Activated T-cell treated with anti-CD3 and anti-CD28 coated beads, Interleukin-2, amount 50 U/mL, for 4 hours (primary cell): ENCODE measurements at regions not wholly inside any gene's neighbourhood (a gene's known extent, or its start where the extent isn't known, plus 50 kb on each side); places are given as distances from the start of the nearest gene placed in this dataset.
"Not testable (repeated sequence)": the region's sequence is repeated elsewhere in the genome, so short reads cannot be mapped to it uniquely, and the experiment has no call there.

Experiments used
- ATAC-seq, 2 donors: fragments of 200-7000 bp; cut with Tn5 transposase; one replicate each; pipeline ENCODE4 v1.10.0; 2021
- DNase-seq: peaks from one replicate; pipeline ENCODE4 v3.0.0-alpha.2; 2020
- H3K27me3 Mint-ChIP-seq: one replicate; pipeline ENCODE4 v1.8.0; 2021; ENCODE audit warnings: low read depth, mixed read lengths
- H3K36me3 Mint-ChIP-seq: one replicate; pipeline ENCODE4 v1.8.0; 2022; ENCODE audit warnings: mixed read lengths; ENCODE audit not compliant: insufficient read depth
- H3K4me1 Mint-ChIP-seq: one replicate; pipeline ENCODE4 v1.8.0; 2021; ENCODE audit warnings: low read depth, mixed read lengths
- H3K4me3 Mint-ChIP-seq: one replicate; pipeline ENCODE4 v1.8.0; 2021; ENCODE audit warnings: mild to moderate bottlenecking, moderate library complexity, mixed read lengths
- H3K9me3 Mint-ChIP-seq: one replicate; pipeline ENCODE4 v1.8.0; 2021; ENCODE audit warnings: mixed read lengths

DNA sequence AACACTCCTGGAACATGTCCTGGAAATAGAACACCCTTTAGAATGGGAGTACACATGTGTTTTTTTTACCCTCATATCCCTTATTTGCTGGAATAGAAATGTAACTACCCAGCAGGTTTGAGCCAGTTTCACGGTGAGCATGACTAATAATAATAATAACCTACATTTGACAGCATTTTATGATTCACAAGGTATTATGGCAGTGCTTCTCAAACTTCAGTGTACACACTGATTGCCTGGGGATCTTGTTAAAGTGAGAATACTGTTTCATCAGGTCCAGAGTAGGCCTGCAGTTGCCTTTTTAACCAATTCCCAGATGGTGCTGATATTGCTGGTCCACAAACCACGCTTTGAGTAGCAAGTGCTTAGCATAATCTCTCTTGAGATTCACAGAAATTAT is 63.9 kb downstream of the NFKBIZ start:
- H3K4me1 Mint-ChIP-seq: no peaks in the 10 kb centered on the region
- no peak overlapping the region for H3K4me3 Mint-ChIP-seq
- peaks cover 7% of the 10 kb centered on the region for H3K9me3 Mint-ChIP-seq
- no peaks in the 10 kb centered on the region for H3K36me3 Mint-ChIP-seq
- no peak for DNase-seq
- H3K27me3 Mint-ChIP-seq: no peaks in the 10 kb centered on the region
- ATAC-seq: no peak

DNA sequence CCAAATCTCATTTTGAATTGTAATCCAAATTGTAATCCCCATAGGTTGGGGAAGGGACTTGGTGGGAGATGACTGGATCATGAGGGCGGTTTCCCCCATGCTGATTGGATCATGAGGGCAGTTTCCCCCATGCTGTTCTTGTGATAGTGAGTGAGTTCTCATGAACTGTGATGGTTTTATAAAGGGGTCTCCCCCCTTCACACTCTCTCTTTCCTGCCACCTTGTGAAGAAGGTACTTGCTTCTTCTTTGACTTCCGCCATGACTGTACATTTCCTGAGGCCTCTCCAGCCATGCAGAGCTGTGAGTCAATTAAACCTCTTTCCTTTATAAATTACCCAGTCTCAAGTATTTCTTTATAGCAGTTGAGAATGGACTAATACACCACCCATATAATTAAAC is 68.4 kb downstream of the NFKBIZ start:
- H3K4me1 Mint-ChIP-seq, DNase-seq, H3K4me3 Mint-ChIP-seq, H3K36me3 Mint-ChIP-seq, H3K27me3 Mint-ChIP-seq, ATAC-seq, H3K9me3 Mint-ChIP-seq: not testable (repeated sequence)

DNA sequence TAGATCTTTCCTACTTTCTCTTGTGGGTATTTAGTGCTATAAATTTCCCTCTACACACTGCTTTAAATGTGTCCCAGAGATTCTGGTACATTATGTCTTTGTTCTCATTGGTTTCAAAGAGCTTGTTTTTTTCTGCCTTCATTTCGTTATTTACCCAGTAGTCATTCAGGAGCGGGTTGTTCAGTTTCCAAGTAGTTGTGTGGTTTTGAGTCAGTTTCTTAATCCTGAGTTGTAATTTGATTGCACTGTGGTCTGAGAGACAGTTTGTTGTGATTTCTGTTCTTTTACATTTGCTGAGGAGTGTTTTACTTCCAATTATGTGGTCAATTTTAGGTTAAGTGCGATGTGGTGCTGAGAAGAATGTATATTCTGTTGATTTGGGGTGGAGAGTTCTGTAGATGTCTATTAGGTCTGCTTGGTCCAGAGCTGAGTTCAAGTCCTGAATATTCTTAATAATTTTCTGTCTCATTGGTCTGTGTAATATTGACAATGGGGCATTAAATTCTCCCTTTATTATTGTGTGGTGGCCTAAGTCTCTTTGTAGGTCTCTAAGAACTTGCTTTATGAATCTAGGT is 72.9 kb downstream of the NFKBIZ start:
- not testable (repeated sequence) for DNase-seq, ATAC-seq, H3K36me3 Mint-ChIP-seq, H3K27me3 Mint-ChIP-seq, H3K4me3 Mint-ChIP-seq, H3K9me3 Mint-ChIP-seq
- peaks cover 29% of the 10 kb centered on the region for H3K4me1 Mint-ChIP-seq

DNA sequence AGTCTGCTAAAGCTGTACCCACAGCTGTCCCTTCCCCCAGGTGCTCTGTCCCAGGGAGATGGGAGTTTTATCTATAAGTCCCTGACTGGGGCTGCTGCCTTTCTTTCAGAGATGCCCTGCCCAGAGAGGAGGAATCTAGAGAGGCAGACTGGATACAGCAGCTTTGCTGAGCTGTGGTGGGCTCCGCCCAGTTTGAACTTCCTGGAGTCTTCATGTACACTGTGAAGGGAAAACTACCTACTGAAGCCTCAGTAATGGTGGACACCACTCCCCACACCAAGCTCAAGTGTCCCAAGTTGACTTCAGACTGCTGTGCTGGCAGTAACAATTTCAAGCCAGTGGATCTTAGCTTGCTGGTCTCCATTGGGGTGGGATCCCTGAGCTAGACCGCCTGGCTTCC is 75.3 kb downstream of the NFKBIZ start:
- H3K9me3 Mint-ChIP-seq, H3K36me3 Mint-ChIP-seq, ATAC-seq, H3K27me3 Mint-ChIP-seq, DNase-seq, H3K4me3 Mint-ChIP-seq: not testable (repeated sequence)
- peaks cover 29% of the 10 kb centered on the region for H3K4me1 Mint-ChIP-seq

DNA sequence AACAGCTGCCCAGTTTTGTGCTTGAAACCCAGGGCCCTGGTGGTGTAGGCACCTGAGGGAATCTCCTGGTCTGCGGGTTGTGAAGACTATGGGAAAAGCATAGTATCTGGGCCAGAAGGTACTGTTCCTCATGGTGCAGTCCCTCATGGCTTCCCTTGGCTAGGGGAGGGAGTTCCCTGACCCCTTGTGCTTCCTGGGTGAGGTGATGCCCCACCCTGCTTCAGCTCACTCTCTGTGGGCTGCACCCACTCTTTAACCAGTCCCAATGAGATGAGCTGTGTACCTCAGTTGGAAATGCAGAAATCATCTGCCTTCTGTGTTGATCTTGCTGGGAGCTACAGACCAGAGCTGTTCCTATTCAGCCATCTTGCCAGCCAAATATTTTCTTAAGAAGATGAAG is 75.8 kb downstream of the NFKBIZ start:
- not testable (repeated sequence) for H3K4me3 Mint-ChIP-seq, H3K36me3 Mint-ChIP-seq, H3K9me3 Mint-ChIP-seq, H3K27me3 Mint-ChIP-seq, DNase-seq
- peak in 1 of 2 donors; percentile 14 for ATAC-seq
- H3K4me1 Mint-ChIP-seq: peaks cover 29% of the 10 kb centered on the region

DNA sequence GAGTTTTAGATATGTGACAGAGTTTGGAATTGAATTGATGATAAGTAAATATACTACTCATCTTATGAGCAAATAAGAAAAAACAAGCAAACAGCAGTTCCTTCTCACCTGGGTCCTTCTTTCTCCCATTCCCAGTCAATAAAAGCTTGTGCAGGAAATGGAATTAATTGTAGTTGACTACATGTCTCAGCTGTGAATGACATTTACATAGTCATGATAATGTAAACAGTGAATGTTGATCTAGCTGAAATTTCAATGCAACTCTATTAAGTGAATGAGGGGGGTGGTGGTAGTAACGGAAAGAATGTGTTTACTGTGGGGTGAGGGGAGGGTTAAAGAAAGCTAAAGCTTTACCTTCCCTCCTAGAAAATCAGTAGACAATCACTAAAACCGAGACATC is 76.2 kb downstream of the NFKBIZ start:
- ATAC-seq: no peak
- no peak for DNase-seq
- Mint-ChIP-seq H3K9me3 (peaks cover 3% of the 10 kb centered on the region), H3K4me1 (peaks cover 29% of the 10 kb centered on the region), H3K36me3 (no peaks in the 10 kb centered on the region), H3K4me3 (no peak overlapping the region), H3K27me3 (no peaks in the 10 kb centered on the region)

DNA sequence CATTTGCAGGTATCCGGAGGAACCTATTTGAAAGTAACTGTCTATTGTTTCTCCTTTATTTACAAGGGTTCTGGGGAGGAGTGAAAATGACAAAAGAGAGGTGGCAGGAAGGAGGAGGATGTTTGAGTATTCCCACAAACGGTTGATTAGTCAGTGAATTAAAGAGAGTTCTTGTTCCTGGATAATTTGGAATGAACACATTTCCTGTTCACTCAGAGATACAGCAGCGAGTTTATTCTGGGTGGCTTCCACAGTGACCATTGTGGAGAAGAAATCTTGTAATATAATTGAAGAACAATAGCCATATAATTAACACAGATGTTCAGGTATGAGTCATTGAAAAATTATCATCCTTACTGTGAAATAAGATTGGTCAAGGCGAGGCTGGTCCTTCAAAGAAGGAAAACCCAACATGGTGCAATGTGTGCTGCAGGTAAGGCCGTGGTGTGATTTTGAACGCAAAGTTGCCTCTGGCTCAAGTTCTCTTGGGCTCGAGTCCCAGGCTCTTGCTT is 77.3 kb downstream of the NFKBIZ start:
- Mint-ChIP-seq H3K4me3 (no peak overlapping the region), H3K36me3 (no peaks in the 10 kb centered on the region), H3K4me1 (peaks cover 29% of the 10 kb centered on the region), H3K9me3 (peaks cover 3% of the 10 kb centered on the region), H3K27me3 (no peaks in the 10 kb centered on the region)
- DNase-seq (no peak), ATAC-seq (no peak)

DNA sequence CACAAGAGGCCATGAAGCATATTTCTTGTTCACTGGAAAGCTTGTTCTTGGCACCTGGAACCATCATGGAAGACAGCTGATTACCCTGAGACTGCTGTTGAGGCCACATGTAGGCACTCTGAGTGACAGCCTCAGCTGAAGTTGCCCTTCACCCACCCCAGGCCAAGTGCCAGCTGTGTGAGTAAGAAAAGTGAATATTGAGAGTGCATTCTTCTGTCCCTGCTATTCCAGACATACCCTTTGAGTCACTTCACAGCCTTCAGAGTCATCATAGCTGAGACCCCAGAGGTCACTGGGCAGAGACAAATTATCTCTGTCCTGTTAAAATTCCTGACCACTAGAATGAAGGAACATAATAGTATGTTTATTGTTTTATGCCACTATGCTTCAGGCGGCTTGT is 79.6 kb downstream of the NFKBIZ start:
- no peak for ATAC-seq
- H3K36me3 Mint-ChIP-seq: no peaks in the 10 kb centered on the region
- H3K9me3 Mint-ChIP-seq: no peaks in the 10 kb centered on the region
- DNase-seq: no peak
- H3K4me1 Mint-ChIP-seq: peaks cover 29% of the 10 kb centered on the region
- H3K4me3 Mint-ChIP-seq: no peak overlapping the region
- no peaks in the 10 kb centered on the region for H3K27me3 Mint-ChIP-seq

DNA sequence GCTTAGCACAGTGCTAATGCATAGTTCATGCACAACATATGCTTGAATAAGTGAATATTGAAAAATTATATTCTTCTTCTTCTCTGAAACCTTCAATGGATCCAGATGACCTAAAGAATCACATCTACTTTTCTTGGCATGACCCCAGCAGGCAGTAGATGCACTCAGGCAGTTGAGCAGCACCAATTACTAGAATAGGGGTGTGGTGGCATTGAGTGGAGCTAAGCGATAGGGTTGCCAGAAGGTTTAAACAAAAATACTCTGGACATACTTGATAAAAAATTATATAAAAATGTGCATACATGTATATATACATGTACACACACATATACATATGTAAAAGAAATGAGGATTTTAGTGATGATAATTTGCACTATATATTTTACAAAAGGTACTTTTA is 81.8 kb downstream of the NFKBIZ start:
- Mint-ChIP-seq H3K9me3 (no peaks in the 10 kb centered on the region), H3K4me1 (peaks cover 22% of the 10 kb centered on the region), H3K4me3 (no peak overlapping the region), H3K27me3 (no peaks in the 10 kb centered on the region), H3K36me3 (no peaks in the 10 kb centered on the region)
- no peak for ATAC-seq
- DNase-seq: no peak

DNA sequence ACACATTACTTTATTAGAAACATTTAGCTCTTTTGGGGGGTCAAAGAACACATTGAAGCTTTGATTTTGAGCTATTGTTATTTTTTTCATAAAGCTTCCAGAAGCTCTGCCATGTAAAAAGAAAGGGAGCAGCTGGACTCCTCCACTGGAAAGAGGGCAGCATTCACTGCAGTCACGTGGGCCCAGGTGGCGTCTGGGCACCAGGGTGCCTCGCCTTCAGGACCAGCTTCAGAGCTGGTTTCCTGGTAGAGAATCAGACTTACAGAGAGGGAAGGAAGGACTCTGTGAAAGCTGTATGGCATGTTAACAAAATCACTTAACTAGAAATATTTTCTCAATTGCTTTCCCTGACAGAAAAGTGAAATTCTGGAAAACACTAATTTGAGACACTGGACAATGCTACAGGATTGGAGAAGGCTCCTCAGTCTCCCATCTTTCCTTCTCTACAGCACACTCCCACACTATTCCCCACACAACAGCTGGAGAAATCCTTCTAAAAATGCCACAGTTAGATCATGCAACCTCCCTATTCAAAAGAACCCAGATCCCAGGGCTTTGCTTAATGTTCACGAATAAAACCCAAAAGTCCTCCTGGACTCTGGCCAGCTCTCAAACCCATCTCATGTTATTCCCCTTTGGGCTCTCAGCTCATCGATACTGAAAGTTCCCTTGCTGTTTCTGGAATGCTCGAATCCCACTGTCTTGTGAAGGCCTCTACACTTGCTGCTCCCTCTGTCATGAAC is 83.2 kb downstream of the NFKBIZ start:
- no peak for DNase-seq
- H3K4me1 Mint-ChIP-seq: peaks cover 31% of the 10 kb centered on the region
- no peak overlapping the region for H3K4me3 Mint-ChIP-seq
- no peak for ATAC-seq
- peaks cover 3% of the 10 kb centered on the region for H3K9me3 Mint-ChIP-seq
- H3K36me3 Mint-ChIP-seq: no peaks in the 10 kb centered on the region
- no peaks in the 10 kb centered on the region for H3K27me3 Mint-ChIP-seq

DNA sequence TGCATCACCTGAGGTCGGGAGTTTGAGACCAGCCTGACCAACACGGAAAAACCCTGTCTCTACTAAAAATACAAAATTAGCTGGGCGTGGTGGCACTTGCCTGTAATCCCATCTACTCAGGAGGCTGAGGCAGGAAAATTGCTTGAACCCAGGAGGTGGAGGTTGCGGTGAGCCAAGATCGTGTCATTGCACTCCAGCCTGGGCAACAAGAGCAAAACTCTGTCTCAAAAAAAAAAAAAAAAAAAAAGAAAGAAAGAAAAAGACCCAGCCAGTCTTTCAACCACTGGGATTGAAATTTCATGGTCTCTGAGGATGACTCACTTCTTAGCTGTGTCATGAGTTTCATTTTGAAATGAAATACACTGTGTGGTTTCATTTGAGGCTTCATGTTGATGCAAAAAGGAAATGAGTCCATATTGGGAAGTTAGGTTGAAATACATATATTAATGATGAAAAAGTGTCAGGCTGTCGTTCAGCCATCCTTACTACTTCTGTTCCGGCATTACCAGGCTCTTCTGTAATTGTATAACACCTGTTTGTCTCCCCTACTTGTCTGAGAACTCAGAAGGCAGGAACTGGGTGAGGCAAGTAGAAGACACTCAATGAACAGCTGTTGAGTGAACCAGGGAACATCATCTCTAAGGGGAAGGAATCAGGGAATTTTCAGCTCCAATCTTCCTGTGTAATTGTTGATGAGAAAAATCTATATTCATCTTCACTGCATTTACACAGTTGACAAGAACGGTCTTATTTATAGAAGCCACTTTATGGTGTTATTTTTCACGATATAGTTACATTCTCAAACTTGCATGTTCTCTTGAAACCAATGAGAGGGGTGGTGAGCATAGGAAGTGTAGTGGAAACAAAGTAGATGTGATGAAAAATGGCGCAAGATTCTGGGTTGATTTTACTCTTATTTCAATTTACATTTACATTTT is 87.4 kb downstream of the NFKBIZ start:
- ATAC-seq: peak; percentile 90 to 92
- Mint-ChIP-seq H3K4me3 (peak overlapping the region; percentile 53), H3K4me1 (peaks cover 33% of the 10 kb centered on the region), H3K27me3 (no peaks in the 10 kb centered on the region), H3K9me3 (peaks cover 3% of the 10 kb centered on the region), H3K36me3 (no peaks in the 10 kb centered on the region)
- peak; percentile 17 for DNase-seq

DNA sequence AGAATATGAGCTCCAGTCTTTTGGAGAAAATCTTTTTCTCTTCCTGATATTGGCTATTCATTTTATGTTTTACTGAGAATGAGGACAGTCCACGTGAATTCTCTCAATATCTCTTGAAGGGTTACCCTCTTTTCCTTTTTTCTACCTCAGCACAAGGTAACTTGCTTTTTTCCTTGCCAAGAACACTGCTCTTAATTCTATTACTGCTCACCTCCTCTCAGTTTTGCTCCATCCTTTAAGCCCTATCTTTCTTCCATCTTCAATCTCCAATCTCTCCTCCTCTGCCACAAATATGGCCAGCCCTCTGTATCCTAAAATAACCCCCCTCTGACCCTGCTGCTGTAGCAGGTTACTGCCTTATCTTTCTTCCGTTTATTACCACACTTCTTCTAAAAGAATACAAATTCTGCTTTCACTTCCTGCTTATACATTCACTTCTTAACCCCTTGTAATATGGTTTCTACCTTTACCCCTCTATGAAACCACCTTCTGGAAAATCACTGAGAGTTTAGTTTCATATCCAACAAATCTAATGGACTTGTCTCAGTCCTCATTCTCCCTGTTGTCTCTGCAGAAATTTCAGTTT is 89.0 kb downstream of the NFKBIZ start:
- no peak for DNase-seq
- H3K9me3 Mint-ChIP-seq: peaks cover 3% of the 10 kb centered on the region
- H3K4me3 Mint-ChIP-seq: no peak overlapping the region
- H3K27me3 Mint-ChIP-seq: no peaks in the 10 kb centered on the region
- no peak for ATAC-seq
- no peaks in the 10 kb centered on the region for H3K36me3 Mint-ChIP-seq
- peaks cover 42% of the 10 kb centered on the region for H3K4me1 Mint-ChIP-seq

DNA sequence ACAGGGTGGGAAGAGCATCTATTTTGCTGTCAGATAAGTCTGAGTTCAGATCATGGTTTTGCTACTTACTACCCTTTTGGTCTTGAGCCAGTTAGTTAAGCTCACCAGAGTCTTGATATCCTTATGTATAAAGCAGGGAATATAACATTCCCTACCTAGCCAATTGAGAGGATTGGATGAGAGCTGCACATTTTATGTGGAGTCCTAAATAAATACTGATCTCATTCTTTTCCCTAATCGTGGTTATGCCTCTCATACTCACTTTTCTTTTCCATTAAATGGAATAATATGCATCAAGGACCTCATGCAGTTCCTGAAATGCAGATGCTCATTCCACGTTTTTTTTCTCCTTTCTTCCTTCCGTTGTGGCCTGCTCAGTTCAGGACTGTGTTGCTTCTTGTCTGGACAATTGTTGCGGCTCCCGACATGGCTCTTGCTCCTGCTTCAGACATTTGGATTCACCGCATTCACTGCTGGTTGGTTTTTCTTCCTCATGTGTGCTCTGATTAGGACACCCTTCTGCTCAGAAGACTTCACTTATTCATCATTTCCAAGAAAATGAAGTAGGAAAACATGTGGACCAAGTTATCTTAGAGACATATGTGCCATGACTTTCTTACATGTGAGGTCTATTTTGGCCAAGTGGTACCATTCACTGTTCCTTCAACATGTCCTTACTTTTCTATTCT is 90.2 kb downstream of the NFKBIZ start:
- no peaks in the 10 kb centered on the region for H3K27me3 Mint-ChIP-seq
- no peaks in the 10 kb centered on the region for H3K36me3 Mint-ChIP-seq
- no peak overlapping the region for H3K4me3 Mint-ChIP-seq
- DNase-seq (no peak), ATAC-seq (no peak)
- H3K4me1 Mint-ChIP-seq: peaks cover 42% of the 10 kb centered on the region
- peaks cover 3% of the 10 kb centered on the region for H3K9me3 Mint-ChIP-seq
